CD4-positive, alpha-beta T cell treated with Interleukin-15 for 4 hours (primary cell): ENCODE measurements at regions not wholly inside any gene's neighbourhood (a gene's known extent, or its start where the extent isn't known, plus 50 kb on each side); places are given as distances from the start of the nearest gene placed in this dataset.
"Not testable (repeated sequence)": the region's sequence is repeated elsewhere in the genome, so short reads cannot be mapped to it uniquely, and the experiment has no call there.

Experiments used
- DNase-seq: peaks from one replicate; pipeline ENCODE4 v3.0.0-alpha.2; 2020; ENCODE audit warnings: low spot score

GRCh38 chr6:3900744-3901336, 51.7 kb downstream of the FAM50B start:
- no peak for DNase-seq

GRCh38 chr6:3902871-3903648, 53.9 kb downstream of the FAM50B start:
- no peak for DNase-seq

- no peak for DNase-seq
Observed at GRCh38 chr6:3904518-3904917, 55.3 kb downstream of the FAM50B start.

- no peak for DNase-seq
Observed at GRCh38 chr6:3905945-3906845, 57.0 kb downstream of the FAM50B start.

- DNase-seq = no peak
Observed at GRCh38 chr6:3906846-3907151, 57.6 kb downstream of the FAM50B start.

- DNase-seq = no peak
Observed at GRCh38 chr6:3908223-3908622, 59.0 kb downstream of the FAM50B start.

GRCh38 chr6:3908961-3909360, 59.8 kb downstream of the FAM50B start:
- DNase-seq = no peak

GRCh38 chr6:3910106-3910663, 61.0 kb downstream of the FAM50B start:
- no peak for DNase-seq

- no peak for DNase-seq
Observed at GRCh38 chr6:3911130-3911529, 62.0 kb downstream of the FAM50B start.

GRCh38 chr6:3911614-3912336, 62.6 kb downstream of the FAM50B start:
- no peak for DNase-seq

GRCh38 chr6:3912361-3913076, 63.3 kb downstream of the FAM50B start:
- DNase-seq = no peak

GRCh38 chr6:3913077-3913957, 64.1 kb downstream of the FAM50B start:
- no peak for DNase-seq

GRCh38 chr6:3913958-3914337, 64.8 kb downstream of the FAM50B start:
- DNase-seq = no peak

- peak; percentile 32 for DNase-seq
Observed at GRCh38 chr6:3915076-3915791, 66.1 kb downstream of the FAM50B start.

GRCh38 chr6:3916211-3916610, 67.0 kb downstream of the FAM50B start:
- DNase-seq = no peak

- DNase-seq = not testable (repeated sequence)
Observed at GRCh38 chr6:3916749-3917148, 67.6 kb downstream of the FAM50B start.

GRCh38 chr6:3918469-3918868, 69.3 kb downstream of the FAM50B start:
- DNase-seq = no peak

GRCh38 chr6:3919130-3919628, 70.0 kb downstream of the FAM50B start:
- DNase-seq = no peak

- no peak for DNase-seq
Observed at GRCh38 chr6:3919849-3920248, 70.7 kb downstream of the FAM50B start.
